CD4-positive, alpha-beta T cell treated with Interleukin-12 subunit alpha and Interleukin-12 subunit beta, for 1 hour (primary cell): ENCODE measurements at regions not wholly inside any gene's neighbourhood (a gene's known extent, or its start where the extent isn't known, plus 50 kb on each side); places are given as distances from the start of the nearest gene placed in this dataset.
"Not testable (repeated sequence)": the region's sequence is repeated elsewhere in the genome, so short reads cannot be mapped to it uniquely, and the experiment has no call there.

ENCODE experiments used
- DNase-seq: peaks from one replicate; pipeline ENCODE4 v3.0.0-alpha.2; 2020

GRCh38 chr9:97176206-97176605 lies 131.3 kb upstream of the CCDC180 start:
- DNase-seq: no peak

DNA sequence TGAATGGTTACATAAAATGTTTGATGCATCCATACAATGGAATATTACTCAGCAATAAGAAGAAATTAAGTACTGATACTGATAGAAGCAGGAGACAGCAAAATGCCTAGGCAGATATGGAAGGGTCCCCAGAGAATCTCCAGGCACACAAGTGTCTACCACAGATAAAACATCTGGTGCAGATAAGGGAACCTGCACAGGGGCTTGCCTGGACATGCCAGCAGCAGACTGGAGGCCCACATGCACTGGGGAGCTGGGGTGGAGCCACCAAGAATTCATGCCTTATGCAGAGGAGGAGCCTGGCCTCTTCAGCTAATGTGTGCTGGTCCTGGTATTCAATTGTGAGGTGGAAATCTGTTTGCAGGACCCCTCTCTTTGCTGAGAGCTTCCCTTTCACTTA lies 129.2 kb upstream of the CTSV start:
- not testable (repeated sequence) for DNase-seq

- DNase-seq: not testable (repeated sequence)
These were observed 127.7 kb upstream of the CTSV start for GRCh38 chr9:97166496-97167138.

DNA sequence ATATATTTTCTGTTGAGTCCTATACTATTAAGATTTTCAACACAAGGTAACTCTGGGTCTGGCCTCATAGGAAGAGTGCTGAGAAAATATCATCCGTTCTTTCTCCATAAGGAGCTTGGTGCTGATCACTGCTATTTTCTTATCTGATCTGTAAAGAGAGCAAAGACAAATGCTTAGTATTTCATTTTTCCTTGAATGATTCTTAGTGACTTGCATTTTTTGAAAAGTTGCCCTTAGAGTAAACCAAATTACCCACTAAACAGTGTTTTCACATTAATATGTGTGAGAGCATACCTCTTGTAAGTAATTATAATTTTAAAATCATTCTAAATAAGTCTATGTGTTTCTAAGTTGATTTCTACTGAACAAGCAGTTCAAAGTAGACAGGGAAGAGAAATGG lies 121.3 kb upstream of the CTSV start:
- DNase-seq: no peak

GRCh38 chr9:97158722-97159121 lies 119.8 kb upstream of the CTSV start:
- not testable (repeated sequence) for DNase-seq

DNA sequence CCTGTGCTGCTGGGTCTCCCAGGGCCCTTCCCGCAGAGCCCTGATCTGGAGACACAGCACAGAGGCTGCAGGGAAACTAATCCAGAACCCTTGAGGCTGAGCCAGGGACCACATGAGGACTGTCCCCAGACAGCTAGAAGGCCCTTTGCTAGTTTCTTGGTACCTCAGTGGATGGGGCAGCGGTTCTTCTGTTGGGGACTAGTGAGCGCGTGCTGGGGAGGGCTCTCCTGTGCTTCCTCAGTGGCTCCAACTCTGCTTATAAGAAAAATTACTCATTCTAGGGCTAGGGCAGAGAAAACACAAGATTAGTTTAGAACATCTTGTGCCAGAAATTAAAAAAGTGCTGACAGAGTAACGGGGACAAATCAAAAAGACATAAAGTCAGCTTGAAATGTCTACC lies 116.5 kb upstream of the CTSV start:
- DNase-seq: not testable (repeated sequence)

DNA sequence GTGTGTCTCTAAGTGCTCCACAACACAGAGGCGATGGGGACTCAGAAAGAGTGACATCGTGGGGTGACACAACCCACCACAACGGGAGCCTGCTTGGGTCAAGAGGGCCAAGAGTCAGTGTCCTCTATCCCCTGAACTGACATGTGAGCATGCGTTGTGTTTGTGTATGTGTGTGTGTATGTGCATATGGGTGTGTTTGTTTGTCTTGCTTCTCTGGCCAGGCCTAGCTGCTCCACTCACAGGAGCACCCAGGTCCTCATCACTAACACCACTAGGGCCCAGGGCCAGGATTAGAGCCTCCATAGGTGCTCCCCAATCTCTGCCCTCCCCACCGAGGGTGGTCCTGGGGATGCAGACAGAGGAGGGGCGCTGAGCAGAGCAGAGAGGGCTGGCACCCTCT lies 115.0 kb upstream of the CTSV start:
- DNase-seq: no peak

DNA sequence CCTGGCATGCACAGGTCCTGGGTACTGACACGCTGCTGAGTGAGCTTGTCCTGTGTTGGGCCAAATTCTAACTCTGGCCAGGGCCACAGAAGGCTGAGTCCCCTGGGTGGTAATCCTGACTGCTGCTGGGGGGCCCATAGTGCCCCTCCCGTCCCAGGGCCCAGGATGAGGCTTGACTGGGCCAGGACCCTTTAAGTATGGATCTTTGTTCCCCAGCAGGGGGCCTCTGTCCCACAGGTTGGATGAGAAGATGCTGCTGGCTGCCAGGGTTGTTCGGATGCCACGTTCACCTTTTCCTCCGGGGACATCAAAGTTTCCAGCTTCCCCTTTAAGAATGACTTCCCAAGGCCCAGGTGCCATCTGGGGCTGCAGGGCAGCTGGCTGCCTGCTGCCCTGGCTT lies 114.2 kb upstream of the CTSV start:
- DNase-seq: not testable (repeated sequence)

- DNase-seq: not testable (repeated sequence)
These were observed 111.5 kb upstream of the CTSV start for GRCh38 chr9:97150471-97150870.

GRCh38 chr9:97148428-97148827 lies 109.5 kb upstream of the CTSV start:
- not testable (repeated sequence) for DNase-seq

- DNase-seq: not testable (repeated sequence)
These were observed 106.7 kb upstream of the CTSV start for GRCh38 chr9:97145680-97146079.

GRCh38 chr9:97140566-97140965 lies 101.6 kb upstream of the CTSV start:
- no peak for DNase-seq

- no peak for DNase-seq
These were observed 97.5 kb upstream of the CTSV start for GRCh38 chr9:97136421-97136820.

DNA sequence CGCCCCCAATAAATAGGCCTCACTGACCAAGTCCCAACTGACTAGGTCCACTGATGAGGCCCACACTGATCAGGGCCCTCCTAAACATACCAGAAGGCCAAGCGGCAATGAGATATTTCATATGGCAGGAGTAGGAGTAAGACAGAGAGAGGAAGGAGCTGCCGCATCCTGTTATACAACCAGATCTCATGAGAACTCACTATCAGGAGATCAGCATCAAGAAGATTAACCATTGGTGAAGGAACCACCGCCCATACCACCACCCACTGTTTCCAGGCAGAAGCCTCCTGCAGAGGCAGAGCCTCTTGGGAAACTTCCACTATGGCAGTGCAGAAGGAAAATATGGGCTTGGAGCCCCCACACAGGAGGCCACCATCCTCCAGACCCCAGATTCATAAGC lies 95.0 kb upstream of the CTSV start:
- not testable (repeated sequence) for DNase-seq

DNA sequence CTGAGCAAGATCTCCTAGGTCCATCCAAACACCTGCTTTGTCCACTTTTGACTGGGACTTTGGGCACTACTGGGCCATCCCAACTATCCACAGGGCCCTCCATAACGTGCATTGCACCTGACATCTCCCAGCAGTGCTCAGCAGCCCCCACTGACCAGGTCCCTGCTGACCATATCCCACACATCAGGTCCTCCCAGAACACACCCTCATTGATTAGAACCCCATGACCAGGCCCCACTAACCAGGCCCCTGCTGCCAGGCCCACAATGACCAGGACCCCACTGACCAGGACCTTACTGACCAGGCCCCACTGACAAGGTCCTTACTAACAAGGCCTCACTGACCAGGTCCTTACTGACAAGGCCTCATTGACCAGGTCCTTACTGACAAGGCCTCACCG lies 93.9 kb upstream of the CTSV start:
- no peak for DNase-seq

- DNase-seq: not testable (repeated sequence)
These were observed 91.9 kb upstream of the CTSV start for GRCh38 chr9:97130864-97131263.

DNA sequence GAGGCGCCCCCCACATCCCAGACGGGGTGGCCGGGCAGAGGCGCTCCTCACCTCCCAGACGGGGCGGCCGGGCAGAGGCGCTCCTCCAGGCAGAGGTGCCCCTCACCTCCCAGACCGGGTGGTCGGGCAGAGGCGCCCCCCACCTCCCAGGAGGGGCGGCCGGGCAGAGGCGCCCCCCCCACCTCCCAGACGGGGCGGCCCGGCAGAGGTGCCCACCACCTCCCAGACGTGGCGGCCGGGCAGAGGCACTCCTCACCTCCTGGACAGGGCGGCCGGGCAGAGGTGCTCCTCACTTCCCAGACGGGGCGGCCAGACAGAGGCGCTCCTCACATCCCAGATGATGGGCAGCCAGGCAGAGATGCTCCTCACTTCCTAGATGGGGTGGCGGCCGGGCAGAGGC lies 91.4 kb upstream of the CTSV start:
- not testable (repeated sequence) for DNase-seq

- DNase-seq: no peak
These were observed 90.0 kb upstream of the CTSV start for GRCh38 chr9:97128919-97129318.

- DNase-seq: no peak
These were observed 85.3 kb upstream of the CTSV start for GRCh38 chr9:97124256-97124655.

- no peak for DNase-seq
These were observed 71.8 kb upstream of the CTSV start for GRCh38 chr9:97110696-97111095.

GRCh38 chr9:97109194-97109811 lies 70.4 kb upstream of the CTSV start:
- peak; percentile 20 for DNase-seq

GRCh38 chr9:97105220-97105619 lies 66.3 kb upstream of the CTSV start:
- not testable (repeated sequence) for DNase-seq

DNA sequence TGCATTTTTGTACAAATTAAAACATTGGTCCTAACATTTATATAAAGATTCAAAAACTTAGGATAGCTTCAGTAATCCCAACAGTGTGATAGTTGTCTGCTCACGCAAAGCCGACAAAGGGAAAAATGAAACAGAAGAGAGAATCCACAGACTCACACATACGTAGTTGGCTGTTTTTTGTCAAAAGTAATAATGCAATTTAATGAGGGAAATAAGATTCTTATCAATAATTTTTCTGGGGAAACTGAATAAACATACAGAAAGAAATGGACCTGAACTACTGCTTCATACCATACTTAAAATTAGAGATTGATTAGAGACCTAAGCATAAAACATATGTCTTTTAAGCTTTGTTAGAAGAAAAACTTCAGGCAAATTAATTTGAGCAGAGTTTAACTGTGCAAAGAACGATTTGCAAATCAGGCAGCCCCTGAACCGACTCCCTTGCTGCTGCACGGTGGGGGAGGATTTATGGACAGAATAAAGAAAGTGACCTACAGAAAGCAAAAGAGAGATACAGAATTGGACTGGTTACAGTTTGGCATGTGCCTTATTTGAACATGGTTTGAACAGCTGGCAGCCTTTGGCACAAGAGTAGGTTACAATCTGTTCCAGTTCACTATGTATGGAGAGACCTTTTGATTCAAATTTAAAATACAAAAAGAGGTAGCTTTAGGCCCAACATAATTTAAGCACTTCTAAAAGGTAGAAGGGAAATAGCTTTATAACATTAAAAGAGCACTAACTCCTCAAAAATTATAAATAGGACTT lies 64.9 kb upstream of the CTSV start:
- DNase-seq: not testable (repeated sequence)

- DNase-seq: not testable (repeated sequence)
These were observed 60.6 kb upstream of the CTSV start for GRCh38 chr9:97099540-97099939.
